LNCAP (cell line): ENCODE measurements at regions not wholly inside any gene's neighbourhood (a gene's known extent, or its start where the extent isn't known, plus 50 kb on each side); places are given as distances from the start of the nearest gene placed in this dataset.

Experiments used
- CTCF ChIP-seq: fragments of 450-650 bp; IDR thresholded peaks from 2 replicates; pipeline ENCODE4 v1.5.1; 2017; ENCODE audit warnings: mild to moderate bottlenecking

- no peak for TF ChIP-seq CTCF
These were observed 150.2 kb downstream of the CDH26 start for GRCh38 chr20:60108397-60108796.

DNA sequence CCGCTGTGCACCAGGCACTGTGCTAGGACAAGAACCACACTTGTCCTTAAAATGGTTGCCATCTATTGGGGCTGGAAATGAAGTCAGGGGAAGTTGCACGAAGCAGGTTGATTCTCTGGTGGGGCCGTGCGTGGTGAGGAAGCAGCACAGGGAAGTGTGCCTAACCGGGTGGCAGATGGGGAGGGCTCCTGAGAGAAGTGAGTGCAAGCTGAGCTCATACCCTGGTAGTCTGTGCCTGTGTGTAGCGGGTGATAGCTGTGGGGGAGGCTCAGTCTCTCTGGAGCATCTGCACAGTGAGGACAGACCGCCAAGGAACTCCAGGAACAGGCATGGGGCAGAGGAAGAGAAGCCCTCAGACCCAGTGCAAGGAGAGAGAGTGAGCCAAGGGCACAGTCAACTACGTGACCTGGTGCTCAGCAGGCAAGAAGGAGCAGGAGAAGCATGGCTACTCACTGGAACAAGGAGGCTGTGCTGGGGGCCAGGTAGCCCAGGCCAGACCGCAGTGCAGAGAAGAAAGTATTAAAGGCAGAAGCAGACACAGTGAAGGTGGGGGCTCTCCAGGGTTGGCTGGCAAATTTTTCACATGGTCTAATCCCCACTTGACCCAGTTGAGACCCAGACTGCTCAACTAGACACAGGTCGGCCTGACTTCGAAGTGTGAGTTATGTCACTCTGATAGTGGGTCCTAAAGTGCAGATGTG, 155.0 kb downstream of the CDH26 start:
- TF ChIP-seq CTCF, result no peak

GRCh38 chr20:60113771-60114170, 155.5 kb downstream of the CDH26 start:
- no peak for TF ChIP-seq CTCF

DNA sequence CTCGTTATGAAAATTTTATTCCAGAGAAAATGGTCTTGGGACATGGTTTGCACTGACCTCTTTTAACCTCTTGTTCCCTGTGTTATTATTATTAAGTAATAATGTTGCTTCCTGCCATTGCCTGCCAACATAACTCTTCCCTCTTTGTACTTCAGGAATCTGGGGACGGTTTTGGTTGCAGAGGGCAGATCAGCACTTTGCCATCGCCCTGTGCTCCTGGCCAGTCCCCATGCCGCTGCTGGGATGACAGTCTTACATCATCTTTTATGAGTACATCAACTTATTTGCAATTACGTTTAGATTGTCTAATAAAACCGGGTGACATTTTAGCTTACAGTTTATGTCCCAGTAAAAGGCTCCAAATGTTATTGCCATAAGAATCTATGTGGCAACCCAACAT, 157.2 kb downstream of the CDH26 start:
- TF ChIP-seq CTCF, result no peak

GRCh38 chr20:60116128-60116909, 158.1 kb downstream of the CDH26 start:
- TF ChIP-seq CTCF, result no peak

DNA sequence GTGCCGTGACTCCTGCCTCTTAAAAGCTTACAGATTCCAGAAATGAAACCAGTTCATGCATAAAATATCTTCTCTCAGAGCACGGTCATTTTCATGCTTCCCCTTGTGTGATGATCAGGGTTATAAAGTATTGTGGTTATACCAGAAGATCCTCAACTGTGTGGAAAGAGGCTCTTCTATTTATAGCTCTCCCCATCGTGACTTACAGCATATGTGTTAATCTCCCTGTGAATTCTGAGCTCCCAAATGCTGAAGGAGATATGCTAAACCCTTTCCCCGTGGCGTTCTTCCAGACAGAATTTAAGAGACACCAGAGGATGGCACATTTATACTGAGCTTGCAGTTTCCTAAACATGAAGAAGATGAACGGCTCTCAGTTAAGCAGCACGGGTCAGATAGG, 158.8 kb downstream of the CDH26 start:
- no peak for TF ChIP-seq CTCF

DNA sequence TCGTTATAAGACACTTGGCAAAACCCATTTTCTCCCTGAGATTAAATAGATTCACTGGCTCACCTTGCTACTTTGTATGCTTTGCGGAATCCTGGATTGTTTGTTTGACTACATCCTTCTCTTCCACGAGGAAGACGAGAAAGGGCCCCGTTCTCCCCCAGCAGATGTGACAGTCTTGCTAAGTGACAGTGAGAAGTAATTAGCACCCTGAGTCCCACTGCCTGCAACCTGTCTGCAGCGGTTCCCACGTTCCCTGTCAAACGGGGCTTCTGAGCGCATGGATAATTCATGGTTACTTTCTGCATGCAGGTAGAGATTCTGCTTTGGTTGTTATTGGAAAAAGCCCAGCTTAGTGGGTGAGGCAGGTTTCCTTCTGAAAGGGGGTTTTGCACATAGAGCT, 163.7 kb downstream of the CDH26 start:
- TF ChIP-seq CTCF, result no peak
